ENCODE measurements at regions not wholly inside any gene's neighbourhood (a gene's known extent, or its start where the extent isn't known, plus 50 kb on each side); places are given as distances from the start of the nearest gene placed in this dataset.
A peak's percentile ranks its signal among the peaks of the same experiment; 100 is the strongest.

GRCh38 chr10:88162852-88163251, 299.4 kb downstream of the PTEN start:
- Mint-ChIP-seq H3K9me3 (no peaks in the 10 kb centered on the region), H3K27me3 (no peaks in the 10 kb centered on the region), H3K4me3 (no peak overlapping the region), H3K36me3 (ENCODE audit: low read depth) (no peaks in the 10 kb centered on the region), H3K4me1 (peaks cover 18% of the 10 kb centered on the region), H3K27ac (no peak overlapping the region)
- ChIA-PET CTCF (no interaction called here), POLR2A (interaction anchor here (1.6 kb wide), 1 partner anchor 25 kb away, joined by 4 read pairs; no protein-coding TSS in a partner anchor)
- no peak for DNase-seq

DNA sequence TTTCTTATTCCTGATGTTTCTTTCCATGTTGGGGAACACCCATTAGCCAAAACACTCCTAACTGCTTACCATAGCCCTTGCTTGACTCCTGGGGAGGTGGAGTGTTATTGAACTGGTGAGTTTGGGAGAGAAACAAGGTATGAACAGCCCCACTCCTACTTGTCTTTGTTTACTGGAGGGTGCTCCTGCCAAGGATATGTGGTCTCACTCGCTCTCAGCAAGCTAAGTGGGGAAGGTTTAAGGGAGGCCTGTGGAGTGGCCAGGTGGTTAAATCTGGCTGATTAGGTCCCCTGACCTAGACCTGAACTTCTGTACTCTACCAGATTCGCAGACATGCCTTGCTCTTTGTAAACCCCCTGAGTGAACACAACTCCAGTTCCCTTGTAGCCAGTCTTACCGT, 300.1 kb downstream of the PTEN start:
- Mint-ChIP-seq H3K27ac (no peak overlapping the region), H3K36me3 (ENCODE audit: low read depth) (peaks cover 2% of the 10 kb centered on the region), H3K4me3 (no peak overlapping the region), H3K9me3 (peaks cover 4% of the 10 kb centered on the region), H3K4me1 (peaks cover 12% of the 10 kb centered on the region), H3K27me3 (no peaks in the 10 kb centered on the region)
- POLR2A ChIA-PET: interaction anchor here (1.6 kb wide), 1 partner anchor 24 kb away, joined by 4 read pairs; no protein-coding TSS in a partner anchor
- CTCF ChIA-PET: no interaction called here
- no peak for DNase-seq

DNA sequence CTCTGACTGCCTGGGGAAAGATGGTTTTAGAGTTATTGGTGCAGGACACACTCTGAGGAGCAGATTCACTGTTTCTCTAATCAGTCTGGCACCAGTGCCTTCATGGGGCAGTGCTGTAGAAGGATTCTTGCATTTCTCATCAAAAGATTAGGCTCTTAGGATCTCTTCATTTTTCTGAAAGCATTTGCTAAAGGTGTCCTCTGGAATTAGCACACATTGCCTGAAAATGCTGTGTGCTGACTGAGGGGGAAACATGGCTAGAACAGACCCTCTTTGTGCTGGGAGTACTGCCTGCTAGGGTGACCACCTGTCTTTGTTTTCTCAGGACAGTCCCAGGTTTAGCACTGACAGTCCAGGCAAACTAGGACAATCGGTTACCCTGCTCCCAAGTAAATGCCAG, 301.0 kb downstream of the PTEN start:
- CTCF ChIA-PET: no interaction called here
- no peak overlapping the region for H3K4me3 Mint-ChIP-seq

GRCh38 chr10:88165849-88166271, 302.4 kb downstream of the PTEN start:
- H3K27me3 Mint-ChIP-seq: no peaks in the 10 kb centered on the region
- H3K9me3 Mint-ChIP-seq: peaks cover 14% of the 10 kb centered on the region
- ChIA-PET POLR2A (interaction anchor here (1.0 kb wide), 1 partner anchor 13 kb away, joined by 3 read pairs; no protein-coding TSS in a partner anchor), CTCF (no interaction called here)
- H3K4me3 Mint-ChIP-seq: no peak overlapping the region
- H3K4me1 Mint-ChIP-seq: peaks cover 29% of the 10 kb centered on the region
- H3K27ac Mint-ChIP-seq: no peak overlapping the region
- peaks cover 6% of the 10 kb centered on the region for H3K36me3 Mint-ChIP-seq (ENCODE audit: low read depth)
- no peak for DNase-seq

More for the DNA sequence above, 301.0 kb downstream of the PTEN start:
- DNase-seq: no peak
- Mint-ChIP-seq H3K27ac (no peak overlapping the region), H3K4me1 (peaks cover 17% of the 10 kb centered on the region), H3K36me3 (ENCODE audit: low read depth) (peaks cover 6% of the 10 kb centered on the region), H3K27me3 (no peaks in the 10 kb centered on the region), H3K9me3 (peaks cover 9% of the 10 kb centered on the region)
- POLR2A ChIA-PET: no interaction called here

- ChIA-PET CTCF (no interaction called here), POLR2A (no interaction called here)
- Mint-ChIP-seq H3K9me3 (peaks cover 14% of the 10 kb centered on the region), H3K4me3 (no peak overlapping the region), H3K27me3 (no peaks in the 10 kb centered on the region), H3K4me1 (peaks cover 36% of the 10 kb centered on the region), H3K27ac (no peak overlapping the region), H3K36me3 (ENCODE audit: low read depth) (peaks cover 6% of the 10 kb centered on the region)
- no peak for DNase-seq
These were observed 305.0 kb downstream of the PTEN start for GRCh38 chr10:88168171-88169036.

DNA sequence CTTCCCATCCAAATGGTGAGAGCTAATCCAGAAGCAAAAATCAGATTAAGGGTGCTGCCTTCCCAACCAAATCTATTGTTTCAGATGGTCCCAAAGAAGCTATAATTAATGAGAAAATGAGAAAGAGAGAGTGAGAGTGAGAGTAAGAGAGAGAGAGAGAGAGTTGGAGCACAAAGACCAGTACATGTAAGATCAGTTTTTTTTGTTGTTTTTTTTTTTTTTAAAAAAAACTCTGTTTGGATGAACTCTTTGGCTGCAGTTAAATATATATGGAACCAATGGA, 305.6 kb downstream of the PTEN start:
- H3K27ac Mint-ChIP-seq: no peak overlapping the region

GRCh38 chr10:88170628-88171027, 307.2 kb downstream of the PTEN start:
- no peak overlapping the region for H3K4me3 Mint-ChIP-seq
- peaks cover 20% of the 10 kb centered on the region for H3K36me3 Mint-ChIP-seq (ENCODE audit: low read depth)
- CTCF ChIA-PET: interaction anchor here (0.7 kb wide), 1 partner anchor 168 kb away, joined by 5 read pairs; no protein-coding TSS in a partner anchor
- peak overlapping the region; percentile 41 for H3K27ac Mint-ChIP-seq
- peaks cover 2% of the 10 kb centered on the region for H3K27me3 Mint-ChIP-seq
- peaks cover 34% of the 10 kb centered on the region for H3K4me1 Mint-ChIP-seq
- H3K9me3 Mint-ChIP-seq: peaks cover 24% of the 10 kb centered on the region
- no peak for DNase-seq
- POLR2A ChIA-PET: interaction anchor here (1.3 kb wide), 1 partner anchor 79 kb away, joined by 4 read pairs; no protein-coding TSS in a partner anchor

More for the DNA sequence above, 305.6 kb downstream of the PTEN start:
- Mint-ChIP-seq H3K36me3 (ENCODE audit: low read depth) (peaks cover 6% of the 10 kb centered on the region), H3K4me3 (no peak overlapping the region), H3K27me3 (no peaks in the 10 kb centered on the region), H3K4me1 (peaks cover 34% of the 10 kb centered on the region), H3K9me3 (peaks cover 14% of the 10 kb centered on the region)
- DNase-seq: no peak
- ChIA-PET CTCF (no interaction called here), POLR2A (no interaction called here)

DNA sequence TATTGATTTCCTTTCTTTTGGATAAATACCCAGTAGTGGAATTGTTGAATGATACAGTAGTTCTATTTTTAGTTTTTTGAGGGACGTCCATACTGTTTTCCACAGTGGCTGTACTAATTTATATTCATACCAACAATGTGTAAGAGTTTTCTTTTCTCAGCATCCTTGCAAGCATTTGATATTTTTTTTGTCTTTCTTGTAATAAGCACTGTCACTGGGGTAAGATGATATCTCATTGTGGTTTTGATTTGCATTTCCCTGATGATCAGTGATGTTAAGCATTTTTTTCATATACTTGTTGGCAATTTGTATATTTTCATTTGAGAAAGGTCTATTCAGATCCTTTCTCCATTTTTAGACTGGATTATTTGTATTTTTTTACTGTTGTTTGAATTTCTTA, 308.7 kb downstream of the PTEN start:
- CTCF ChIA-PET: no interaction called here

DNA sequence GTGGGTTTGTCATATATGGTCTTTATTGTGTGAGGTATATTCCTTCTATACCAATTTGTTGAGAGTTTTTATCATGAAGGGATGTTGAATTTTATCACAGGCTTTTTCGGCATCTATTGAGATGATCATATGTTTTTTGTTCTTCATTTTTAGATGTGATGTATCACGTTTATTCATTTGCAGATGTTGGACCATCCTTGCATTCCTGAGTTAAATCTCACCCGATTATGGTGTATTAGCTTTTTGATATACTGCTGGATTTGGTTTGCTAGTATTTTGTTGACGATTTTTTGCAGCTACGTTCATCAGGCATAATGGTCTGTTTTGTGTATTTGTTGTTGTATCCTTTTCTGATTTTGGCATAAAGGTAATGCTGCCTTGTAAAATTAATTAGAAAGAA, 311.0 kb downstream of the PTEN start:
- peaks cover 29% of the 10 kb centered on the region for H3K4me1 Mint-ChIP-seq
- ChIA-PET CTCF (no interaction called here), POLR2A (no interaction called here)
- peaks cover 35% of the 10 kb centered on the region for H3K9me3 Mint-ChIP-seq
- no peak overlapping the region for H3K27ac Mint-ChIP-seq
- peaks cover 17% of the 10 kb centered on the region for H3K36me3 Mint-ChIP-seq (ENCODE audit: low read depth)
- no peak for DNase-seq
- no peak overlapping the region for H3K4me3 Mint-ChIP-seq
- H3K27me3 Mint-ChIP-seq: peaks cover 4% of the 10 kb centered on the region

More for the DNA sequence above, 308.7 kb downstream of the PTEN start:
- Mint-ChIP-seq H3K27ac (no peak overlapping the region), H3K9me3 (peaks cover 31% of the 10 kb centered on the region), H3K4me3 (no peak overlapping the region), H3K36me3 (ENCODE audit: low read depth) (peaks cover 23% of the 10 kb centered on the region), H3K4me1 (peaks cover 34% of the 10 kb centered on the region), H3K27me3 (peaks cover 4% of the 10 kb centered on the region)
- no peak for DNase-seq
- POLR2A ChIA-PET: no interaction called here

DNA sequence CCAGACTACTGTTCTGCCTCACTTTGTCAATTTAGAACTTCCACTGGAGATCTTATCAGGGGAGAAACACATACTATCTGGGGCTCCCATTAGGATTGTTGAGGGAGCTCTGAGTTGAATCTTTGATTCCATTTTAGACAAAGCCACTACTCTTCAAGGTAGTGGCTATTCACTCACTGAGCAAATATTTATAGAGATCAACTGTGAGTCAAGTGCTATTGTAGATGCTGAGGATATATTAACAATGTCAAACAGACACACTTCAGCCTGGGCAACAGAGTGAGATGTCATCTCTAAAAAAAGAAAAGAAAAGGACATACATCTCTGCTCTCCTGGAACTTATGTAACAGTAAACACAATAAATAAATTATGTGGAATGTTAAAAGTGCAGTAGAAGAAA, 315.3 kb downstream of the PTEN start:
- Mint-ChIP-seq H3K36me3 (ENCODE audit: low read depth) (peaks cover 17% of the 10 kb centered on the region), H3K9me3 (peaks cover 35% of the 10 kb centered on the region), H3K27me3 (peaks cover 4% of the 10 kb centered on the region), H3K27ac (no peak overlapping the region), H3K4me3 (no peak overlapping the region), H3K4me1 (no peaks in the 10 kb centered on the region)
- no peak for DNase-seq
- ChIA-PET CTCF (no interaction called here), POLR2A (no interaction called here)

GRCh38 chr10:88179831-88180230, 316.4 kb downstream of the PTEN start:
- no peaks in the 10 kb centered on the region for H3K4me1 Mint-ChIP-seq
- no peak overlapping the region for H3K4me3 Mint-ChIP-seq
- no peak overlapping the region for H3K27ac Mint-ChIP-seq
- peaks cover 9% of the 10 kb centered on the region for H3K36me3 Mint-ChIP-seq (ENCODE audit: low read depth)
- H3K9me3 Mint-ChIP-seq: peaks cover 32% of the 10 kb centered on the region
- H3K27me3 Mint-ChIP-seq: peaks cover 3% of the 10 kb centered on the region
- CTCF ChIA-PET: no interaction called here
- no peak for DNase-seq
- POLR2A ChIA-PET: no interaction called here

DNA sequence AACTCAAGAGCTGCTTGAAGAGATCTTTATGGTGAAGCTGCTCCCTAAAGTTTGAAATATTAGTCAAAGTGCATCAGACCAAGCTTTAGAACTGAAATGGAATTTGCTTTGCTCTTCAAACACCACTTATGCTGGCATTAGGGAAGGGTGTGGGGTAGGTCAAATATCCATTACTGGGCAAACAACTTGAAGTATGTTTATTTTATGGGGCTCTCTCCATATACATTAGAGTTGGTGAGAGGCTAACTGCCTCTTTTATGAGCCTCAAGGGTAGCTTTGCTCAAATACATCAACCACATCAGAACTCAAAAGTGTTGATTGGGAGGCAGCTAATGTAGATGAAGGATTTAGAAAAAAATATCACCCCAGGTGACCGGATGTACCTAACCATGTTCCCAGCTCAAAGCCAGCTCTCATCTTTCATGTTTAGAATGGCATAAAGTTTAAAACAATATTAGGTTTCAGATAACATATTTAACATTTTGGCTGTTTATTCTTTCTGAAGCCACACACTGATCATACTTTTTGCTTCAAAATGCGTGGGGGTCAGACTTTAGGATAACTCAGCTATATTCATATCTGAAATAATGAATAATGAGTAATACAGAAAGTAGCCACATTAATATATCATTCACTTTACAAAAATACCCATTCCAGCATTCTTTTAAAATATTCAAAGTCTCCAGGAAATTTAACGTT, 318.6 kb downstream of the PTEN start:
- H3K27me3 Mint-ChIP-seq: no peaks in the 10 kb centered on the region

DNA sequence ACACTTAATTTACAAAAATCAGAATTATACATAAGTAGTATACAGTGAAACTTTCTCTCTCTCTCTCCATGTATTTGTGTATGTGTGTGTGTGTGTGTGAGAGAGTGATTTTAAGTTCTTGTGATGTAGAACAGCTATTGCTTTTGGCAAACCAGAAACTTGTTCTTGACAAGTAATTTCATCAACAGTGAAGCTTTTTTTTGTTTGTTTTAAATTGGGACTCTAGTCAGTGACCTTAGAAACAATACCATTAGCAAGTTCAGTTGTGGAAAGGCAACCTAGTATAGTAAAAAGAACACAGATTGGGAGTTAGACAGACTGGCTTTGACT, 319.1 kb downstream of the PTEN start:
- Mint-ChIP-seq H3K4me3 (no peak overlapping the region), H3K36me3 (ENCODE audit: low read depth) (no peaks in the 10 kb centered on the region), H3K27me3 (no peaks in the 10 kb centered on the region), H3K27ac (no peak overlapping the region), H3K4me1 (no peaks in the 10 kb centered on the region), H3K9me3 (peaks cover 18% of the 10 kb centered on the region)
- CTCF ChIA-PET: no interaction called here
- POLR2A ChIA-PET: interaction anchor here (1.2 kb wide), 1 partner anchor 321 kb away, joined by 3 read pairs; no protein-coding TSS in a partner anchor
- DNase-seq: no peak

More for the DNA sequence above, 318.6 kb downstream of the PTEN start:
- ChIA-PET POLR2A (interaction anchor here (1.2 kb wide), 1 partner anchor 320 kb away, joined by 3 read pairs; no protein-coding TSS in a partner anchor), CTCF (no interaction called here)
- no peak overlapping the region for H3K4me3 Mint-ChIP-seq
- H3K36me3 Mint-ChIP-seq (ENCODE audit: low read depth): no peaks in the 10 kb centered on the region
- no peaks in the 10 kb centered on the region for H3K4me1 Mint-ChIP-seq
- DNase-seq: no peak
- no peak overlapping the region for H3K27ac Mint-ChIP-seq
- peaks cover 21% of the 10 kb centered on the region for H3K9me3 Mint-ChIP-seq

All from activated CD4-positive, alpha-beta memory T cell treated with anti-CD3 and anti-CD28 coated beads, Interleukin-2, amount 10 ng/mL, durations not matched to agents 7 days and 5 days (primary cell).